GM18858 (cell line): ENCODE measurements at regions not wholly inside any gene's neighbourhood (a gene's known extent, or its start where the extent isn't known, plus 50 kb on each side); places are given as distances from the start of the nearest gene placed in this dataset.

Source experiments
- ATAC-seq: cut with Tn5 transposase; IDR thresholded peaks from one replicate; pipeline ENCODE4 v1.9.1; 2021; ENCODE audit not compliant: unreplicated experiment

DNA sequence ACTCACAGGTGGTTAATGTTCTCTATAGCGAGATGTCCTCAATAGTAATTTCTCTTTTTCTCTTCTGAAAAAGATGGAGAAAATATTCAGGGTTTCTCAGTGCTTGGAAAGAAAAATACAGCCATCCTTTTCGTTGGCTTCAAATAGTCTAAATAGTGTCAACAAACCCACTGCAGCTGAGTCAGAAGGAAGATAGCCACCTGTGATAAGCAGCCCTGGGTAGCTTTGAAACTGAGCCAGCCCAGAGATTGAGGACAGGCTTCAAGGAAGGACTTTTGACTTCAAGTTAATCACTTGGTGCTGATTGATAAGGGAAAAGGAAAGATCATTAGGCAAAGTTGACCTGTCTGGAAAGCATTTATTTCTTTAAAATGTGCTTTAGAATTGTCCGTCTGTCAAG, 78.7 kb upstream of the TYRP1 start:
- ATAC-seq, result no peak

DNA sequence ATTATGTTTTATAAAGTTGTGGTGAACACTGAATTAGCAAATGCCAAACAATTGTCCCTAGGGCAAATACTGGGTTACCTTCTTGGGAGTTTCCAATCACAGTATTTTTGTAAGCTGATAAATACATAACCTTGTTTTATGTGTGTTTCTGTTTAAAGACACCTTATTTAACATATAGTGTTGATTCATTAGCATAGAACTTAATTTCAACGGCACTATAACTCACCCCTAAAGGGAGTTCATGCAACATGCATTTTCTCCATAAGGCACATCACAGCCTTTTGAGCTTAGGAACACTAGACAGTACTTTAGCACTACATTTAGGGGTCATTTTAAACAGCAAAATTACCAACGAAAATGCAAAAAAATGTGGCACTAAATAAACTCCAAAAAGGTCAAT, 74.2 kb upstream of the TYRP1 start:
- ATAC-seq, result no peak

DNA sequence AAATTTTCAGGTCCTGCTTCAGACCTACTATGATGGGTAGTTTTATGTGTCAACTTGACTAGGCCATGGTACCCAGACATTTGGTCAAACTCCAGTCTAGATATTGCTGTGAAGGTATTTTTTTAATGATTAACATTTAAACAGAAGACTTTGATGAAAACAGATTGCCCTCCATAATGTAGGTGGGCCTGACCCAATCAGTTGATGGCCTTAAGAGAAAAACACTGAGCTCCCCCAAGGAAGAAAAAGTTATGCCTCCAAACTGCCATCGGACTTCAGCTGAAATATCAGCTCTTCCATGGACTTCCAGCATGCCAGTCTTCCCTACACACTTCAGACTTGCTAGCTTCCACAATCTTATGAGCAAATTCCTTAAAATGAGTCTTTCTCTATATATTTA, 67.3 kb upstream of the TYRP1 start:
- ATAC-seq, result no peak

DNA sequence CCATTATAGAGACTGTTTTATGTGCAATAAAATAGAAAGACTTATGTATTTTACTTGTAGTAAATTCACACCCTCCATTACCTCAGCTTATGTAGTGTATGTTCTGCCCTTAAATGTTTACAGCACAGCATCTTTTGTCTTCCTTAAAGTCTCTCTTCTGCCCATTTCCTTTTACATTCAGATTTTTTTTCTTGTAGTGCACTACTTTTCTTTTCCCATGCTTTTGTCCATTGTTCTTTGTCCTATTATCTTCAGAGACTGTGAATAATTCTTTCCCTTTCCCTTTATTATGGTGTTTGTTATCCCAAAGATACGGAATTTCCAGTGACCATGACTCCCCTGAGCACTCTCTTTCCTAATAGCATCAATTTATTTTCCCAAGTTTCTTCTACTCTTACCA, 66.1 kb upstream of the TYRP1 start:
- ATAC-seq, result no peak

DNA sequence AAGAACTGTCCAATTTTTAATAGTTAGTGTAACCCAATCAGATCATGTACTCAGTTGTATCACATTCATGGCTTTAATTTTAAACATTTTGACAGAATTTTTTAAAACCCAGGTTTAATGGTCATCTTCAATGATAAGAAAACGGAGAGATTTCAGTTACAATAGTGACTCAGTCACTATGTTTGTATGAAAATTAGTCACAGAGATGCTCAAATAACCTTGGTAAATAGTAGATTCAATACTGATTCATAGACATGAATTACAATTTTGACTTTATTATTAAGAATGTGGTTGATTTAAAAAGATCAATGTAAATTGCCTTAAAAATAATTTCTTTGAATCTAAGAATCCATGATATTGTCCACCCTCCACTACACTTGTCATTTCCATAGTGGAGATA, 64.6 kb upstream of the TYRP1 start:
- ATAC-seq, result no peak

DNA sequence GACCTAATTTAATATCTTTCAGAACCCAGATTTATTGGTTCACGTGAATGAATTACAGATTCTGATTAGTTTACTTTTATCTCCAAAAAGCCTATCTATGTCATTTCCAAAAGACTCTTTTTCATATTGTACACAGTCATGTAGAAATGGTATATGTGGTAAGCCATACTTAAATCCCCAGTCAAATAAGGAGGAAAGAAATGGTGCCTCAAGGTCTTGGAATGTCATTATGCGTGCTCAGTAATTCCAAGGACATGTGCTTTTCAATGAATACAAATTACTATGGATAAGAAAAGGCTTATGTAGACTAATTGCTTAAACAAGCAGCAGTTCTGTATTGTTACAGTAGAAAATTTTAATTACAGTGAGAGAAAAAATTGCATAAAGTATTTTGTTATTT, 64.1 kb upstream of the TYRP1 start:
- no peak for ATAC-seq

DNA sequence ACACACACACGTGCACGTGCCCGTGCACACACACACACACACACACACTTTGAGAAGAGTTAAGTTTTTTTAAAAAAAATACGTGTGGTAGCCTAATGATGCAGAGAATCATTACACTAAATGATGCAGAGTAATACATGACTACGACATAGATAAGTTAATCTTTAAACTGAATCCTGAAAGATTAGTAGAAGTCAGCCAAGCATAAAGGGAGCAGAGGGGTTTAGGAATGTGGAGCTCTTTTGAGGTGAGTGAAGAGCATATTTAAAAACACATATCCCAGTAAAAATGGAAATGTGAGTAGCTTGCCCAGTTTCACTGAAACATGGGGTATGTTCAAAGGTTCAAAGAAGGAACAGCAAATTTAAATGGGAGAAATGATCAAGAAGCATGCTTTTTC, 61.3 kb upstream of the TYRP1 start:
- ATAC-seq, result no peak

DNA sequence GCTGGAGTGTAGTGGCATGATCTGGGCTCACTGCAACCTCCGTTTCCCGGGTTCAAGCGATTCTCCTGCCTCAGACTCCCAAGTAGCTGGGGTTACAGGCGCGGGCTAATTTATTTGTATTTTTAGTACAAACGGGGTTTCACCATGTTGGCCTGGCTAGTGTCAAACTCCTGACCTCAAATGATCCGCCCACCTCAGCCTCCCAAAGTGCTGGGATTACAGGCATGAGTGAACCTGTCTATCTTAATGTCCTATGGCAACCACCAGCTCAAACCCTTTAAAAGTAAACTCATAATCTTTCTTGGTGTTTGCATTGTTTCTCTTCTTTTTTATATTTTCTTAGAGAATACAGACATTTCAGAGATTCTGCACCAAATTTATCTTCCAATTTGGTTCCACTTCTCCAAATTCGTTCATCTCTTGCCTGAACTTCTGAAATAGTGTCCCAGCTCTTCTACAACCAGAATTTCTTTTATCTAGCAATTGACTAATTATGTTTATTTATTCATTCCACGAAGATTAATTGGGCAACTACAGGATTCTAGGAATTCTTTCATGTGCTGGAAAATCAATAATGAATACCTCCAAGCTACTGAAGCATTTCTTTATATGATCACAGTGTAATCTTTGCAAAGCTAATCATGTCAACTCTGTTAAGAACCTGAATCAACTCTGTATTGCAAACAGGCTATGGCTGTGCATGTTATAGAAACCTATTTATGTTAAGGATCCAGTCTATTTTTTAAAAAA, 60.0 kb upstream of the TYRP1 start:
- no peak for ATAC-seq

DNA sequence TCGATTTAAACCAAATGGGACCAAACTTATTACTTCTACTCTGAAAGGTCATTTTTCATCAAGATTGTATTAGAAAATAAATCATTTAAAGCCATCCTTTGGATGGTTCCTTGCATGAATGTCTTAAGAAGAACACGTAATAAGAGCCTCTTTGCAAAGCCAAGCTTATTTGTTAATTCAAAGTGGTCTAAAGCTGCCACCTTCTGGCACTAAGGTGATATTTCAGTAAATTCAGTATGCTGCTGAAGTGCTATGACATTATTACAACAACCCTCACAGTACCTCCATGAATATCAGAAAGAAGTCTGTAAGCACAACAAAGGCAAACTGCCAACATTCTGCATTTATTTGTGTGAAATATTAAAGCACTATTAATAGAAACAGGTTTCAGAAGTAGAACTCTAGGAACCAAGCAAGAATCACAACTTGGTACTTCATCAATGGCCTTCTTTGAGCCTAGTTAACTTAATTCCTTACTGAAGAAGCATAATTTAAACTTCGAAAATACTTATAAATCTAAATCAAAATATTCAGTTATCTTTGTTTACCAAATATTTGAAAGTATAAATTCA, 53.1 kb upstream of the TYRP1 start:
- ATAC-seq, result peak; percentile 61

DNA sequence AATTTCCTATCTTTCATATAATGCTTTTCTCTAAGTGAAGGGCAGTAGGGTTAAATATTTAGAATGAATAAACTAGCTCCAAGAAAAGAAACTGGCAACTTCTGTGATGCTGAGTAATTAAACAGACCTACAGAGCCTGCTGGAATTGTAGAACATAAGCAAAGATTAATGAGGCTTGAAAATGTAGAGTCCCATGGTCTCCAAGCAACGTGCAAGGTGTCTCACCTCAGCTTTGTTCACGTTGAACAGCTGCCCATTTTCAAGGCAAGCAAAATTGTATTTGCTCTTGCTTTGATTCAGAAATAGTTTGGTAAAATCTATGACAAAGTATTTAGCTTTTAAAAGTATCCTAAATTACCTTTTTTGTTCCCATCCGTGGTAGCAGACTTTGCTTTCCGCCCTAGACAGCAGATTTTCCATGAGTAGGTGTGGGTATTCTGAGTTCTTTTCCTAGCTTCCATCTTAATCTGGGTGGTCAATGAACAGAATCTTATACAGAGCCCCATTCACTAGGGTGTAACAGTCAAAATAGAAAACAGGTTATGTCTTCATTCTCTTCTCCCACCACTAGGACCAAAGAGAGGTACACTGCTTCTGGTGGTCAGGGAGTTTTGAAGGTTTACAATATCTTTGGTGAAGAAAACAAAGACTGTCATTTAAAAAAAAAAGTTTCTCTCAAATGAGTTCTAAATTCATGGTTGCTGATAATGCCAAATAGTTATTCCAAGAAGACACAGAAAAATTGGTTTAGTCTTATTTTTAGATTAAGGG, 52.1 kb upstream of the TYRP1 start:
- no peak for ATAC-seq
